Posterior cingulate gyrus (tissue), 11 donors: ENCODE measurements at regions not wholly inside any gene's neighbourhood (a gene's known extent, or its start where the extent isn't known, plus 50 kb on each side); places are given as distances from the start of the nearest gene placed in this dataset.

Source experiments
- DNase-seq, 10 donors: peaks; one replicate each; pipeline versions ENCODE4 v3.0.0 to v3.0.0-alpha.2; 2020 to 2021; ENCODE audit warnings: mixed read lengths in 3 of 10
- intact Hi-C: fragments of 100-400 bp; cut with DNase I; formaldehyde crosslinking; loops from one replicate; pipeline ENCODE4 v1.15.1; 2023

DNA sequence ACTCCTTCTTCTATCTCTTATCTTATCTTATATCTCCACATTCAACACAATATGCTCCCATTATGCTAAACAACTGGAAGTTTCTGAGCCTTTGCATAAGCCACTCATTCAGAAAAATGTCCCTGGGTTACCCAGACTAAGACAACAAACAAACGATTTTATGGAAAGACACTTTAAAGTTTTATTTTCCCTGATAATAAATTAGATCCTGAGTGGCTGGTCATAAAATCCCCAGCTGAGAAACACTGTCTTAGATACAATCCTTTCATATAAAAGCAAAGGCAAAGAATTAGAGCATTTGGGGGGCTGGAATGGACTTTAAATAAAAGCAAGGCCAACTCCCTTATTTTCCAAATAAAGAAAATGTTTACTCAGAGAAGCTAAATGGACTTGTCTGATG is 322.3 kb downstream of the GBE1 start:
- intact Hi-C loops: no loop called here
- no peak for DNase-seq

GRCh38 chr3:81437683-81438082 is 323.8 kb downstream of the GBE1 start:
- intact Hi-C loops: no loop called here
- no peak for DNase-seq

DNA sequence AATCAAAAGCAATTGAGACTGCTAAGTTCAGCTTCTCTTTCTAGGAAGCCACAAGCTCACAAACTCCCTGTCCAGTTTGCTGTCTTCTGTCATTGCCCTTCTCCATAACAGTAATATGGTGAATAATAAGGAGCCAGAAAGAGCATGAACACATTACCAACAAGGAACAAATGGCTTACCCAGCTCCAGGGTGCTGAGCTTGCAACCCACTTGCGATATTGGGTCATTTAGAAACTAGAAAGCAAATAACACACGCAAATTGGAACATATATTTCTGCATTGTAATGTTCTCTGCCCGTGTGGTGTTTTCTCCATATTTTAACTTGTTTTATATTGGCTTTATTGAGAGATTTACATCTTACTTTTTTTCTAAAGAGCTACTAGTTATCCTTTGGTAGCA is 325.3 kb downstream of the GBE1 start:
- DNase-seq: no peak

GRCh38 chr3:81435050-81435449 is 326.4 kb downstream of the GBE1 start:
- intact Hi-C loops: no loop called here
- no peak for DNase-seq

More for the DNA sequence above, 325.3 kb downstream of the GBE1 start:
- intact Hi-C loops: no loop called here

- intact Hi-C loops: no loop called here
- no peak for DNase-seq
Measured at GRCh38 chr3:81434161-81434560, 327.3 kb downstream of the GBE1 start.

GRCh38 chr3:81433675-81434074 is 327.8 kb downstream of the GBE1 start:
- intact Hi-C loops: no loop called here
- no peak for DNase-seq

DNA sequence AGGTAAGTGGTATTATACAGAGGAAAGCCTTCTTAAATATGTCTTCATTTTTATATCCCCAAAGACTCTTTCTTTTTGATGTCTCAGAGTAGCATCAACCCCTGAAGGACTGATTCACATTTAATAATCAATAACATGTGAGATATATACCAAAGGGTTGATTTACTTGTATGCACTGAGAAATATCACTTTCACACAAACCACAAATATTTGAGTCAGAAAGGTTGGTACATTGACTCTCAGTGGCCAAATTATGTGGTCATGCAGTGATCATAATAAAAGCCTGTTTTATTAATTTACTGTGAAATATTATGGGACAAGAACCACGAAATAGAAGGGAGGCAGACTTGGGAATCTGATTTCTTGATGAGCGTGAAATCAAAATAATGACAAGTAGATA is 329.0 kb downstream of the GBE1 start:
- no peak for DNase-seq
- intact Hi-C loops: no loop called here

DNA sequence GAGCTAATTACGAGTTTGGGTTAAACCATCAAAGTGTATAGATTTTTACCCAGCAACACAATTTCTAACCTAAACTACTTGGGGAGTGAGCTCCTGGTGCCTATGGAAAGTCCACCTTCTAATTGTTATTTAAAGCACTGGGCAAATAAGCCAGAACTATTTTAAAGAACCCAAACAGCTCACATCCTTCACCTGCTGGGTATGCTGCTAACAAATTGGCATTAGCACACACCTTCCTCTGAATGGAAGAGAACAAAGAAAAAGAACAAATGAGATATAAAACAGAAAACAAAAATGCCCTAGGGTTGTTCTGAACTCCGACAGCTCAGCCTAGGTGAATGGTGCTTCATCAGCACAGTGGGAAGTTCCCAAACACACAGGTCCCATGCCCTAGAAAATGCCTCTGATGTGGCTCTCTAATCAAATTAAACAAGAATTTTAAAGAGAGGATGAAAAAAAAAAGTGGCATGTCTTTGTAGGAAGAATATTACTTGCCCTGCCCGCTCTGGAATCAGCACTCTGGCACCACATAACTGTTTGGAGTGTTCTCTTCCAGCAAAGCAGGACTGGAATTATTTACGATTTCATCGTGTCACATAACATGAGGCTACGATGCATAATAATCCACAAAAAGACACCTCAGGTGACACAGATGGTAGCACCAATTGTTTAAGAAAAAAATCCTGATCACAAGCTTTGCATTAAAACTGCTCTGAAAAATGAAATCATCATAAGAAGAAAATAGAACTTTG is 334.4 kb downstream of the GBE1 start:
- no peak for DNase-seq
- intact Hi-C loops: no loop called here

DNA sequence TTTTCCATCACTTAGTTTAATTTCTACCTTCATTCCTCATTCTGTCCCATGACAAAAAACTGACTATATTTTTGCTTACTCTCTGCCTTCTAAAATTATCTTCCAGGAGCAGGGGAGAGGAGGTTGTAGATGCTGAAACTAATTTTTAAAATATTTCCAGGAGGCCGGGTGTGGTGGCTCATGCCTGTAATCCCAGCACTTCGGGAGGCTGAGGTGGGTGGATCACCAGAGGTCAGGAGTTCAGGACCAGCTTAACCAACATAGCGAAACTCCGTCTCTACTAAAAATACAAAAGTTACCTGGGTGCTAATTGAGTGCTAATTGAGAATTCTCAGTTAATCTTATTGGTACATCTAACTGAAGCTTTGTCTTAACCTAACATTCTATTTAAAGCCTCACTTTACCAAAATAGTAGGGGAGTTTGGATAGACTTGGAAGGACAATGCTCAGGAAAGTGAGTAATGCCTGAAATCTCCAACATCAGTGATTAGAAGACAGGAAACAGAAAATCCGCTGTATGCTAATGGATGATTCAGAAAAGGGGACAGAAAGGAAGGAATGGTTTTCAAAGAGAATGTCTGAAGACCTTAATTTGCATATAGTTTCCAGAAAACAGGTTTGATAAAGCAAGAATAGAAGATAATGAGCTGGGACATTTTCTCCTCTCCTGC is 336.1 kb downstream of the GBE1 start:
- no peak for DNase-seq
- intact Hi-C loops: no loop called here

GRCh38 chr3:81419228-81419627 is 342.2 kb downstream of the GBE1 start:
- intact Hi-C loops: no loop called here
- DNase-seq: no peak

DNA sequence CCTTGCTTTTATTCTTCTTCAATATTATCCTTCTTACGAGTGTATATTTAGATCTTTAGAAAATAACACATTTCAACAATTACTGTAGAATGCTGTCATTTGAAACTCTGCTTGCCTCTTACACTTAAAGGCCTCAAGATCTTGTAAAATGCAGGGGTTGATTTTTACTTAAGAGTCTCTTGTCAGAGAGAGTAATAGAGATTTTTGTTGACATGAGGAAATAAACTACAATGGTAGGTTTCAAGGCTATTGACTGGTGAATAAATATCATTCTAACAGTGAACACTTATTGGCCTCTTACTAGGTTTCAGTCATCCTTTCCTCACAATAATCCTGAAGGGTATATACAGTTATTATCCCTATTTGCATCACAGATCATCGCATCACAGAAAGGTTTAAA is 344.6 kb downstream of the GBE1 start:
- intact Hi-C loops: no loop called here
- DNase-seq: no peak

DNA sequence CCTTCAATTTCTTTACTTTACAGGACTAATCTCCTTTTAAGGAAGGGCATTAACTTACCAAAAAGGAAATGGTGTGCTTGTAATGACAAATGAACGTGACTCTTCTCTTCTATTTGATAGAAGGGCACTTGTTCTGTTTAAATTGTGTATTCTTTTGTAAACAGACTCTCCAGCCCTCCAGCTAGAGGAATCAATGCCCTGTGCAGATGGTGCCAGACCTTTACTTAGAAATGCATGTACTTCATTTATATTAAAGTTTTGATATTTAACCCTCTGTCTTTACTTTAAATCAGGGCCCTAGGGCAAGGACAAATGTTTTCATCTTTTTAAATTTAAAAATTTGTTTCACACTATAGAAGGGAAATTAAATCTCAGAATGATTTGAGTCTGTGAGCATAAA is 355.1 kb downstream of the GBE1 start:
- no peak for DNase-seq
- intact Hi-C loops: no loop called here

GRCh38 chr3:81395739-81396513 is 365.5 kb downstream of the GBE1 start:
- peak in 2 of 10 donors; percentile 63 to 64 for DNase-seq
- intact Hi-C loops: no loop called here

DNA sequence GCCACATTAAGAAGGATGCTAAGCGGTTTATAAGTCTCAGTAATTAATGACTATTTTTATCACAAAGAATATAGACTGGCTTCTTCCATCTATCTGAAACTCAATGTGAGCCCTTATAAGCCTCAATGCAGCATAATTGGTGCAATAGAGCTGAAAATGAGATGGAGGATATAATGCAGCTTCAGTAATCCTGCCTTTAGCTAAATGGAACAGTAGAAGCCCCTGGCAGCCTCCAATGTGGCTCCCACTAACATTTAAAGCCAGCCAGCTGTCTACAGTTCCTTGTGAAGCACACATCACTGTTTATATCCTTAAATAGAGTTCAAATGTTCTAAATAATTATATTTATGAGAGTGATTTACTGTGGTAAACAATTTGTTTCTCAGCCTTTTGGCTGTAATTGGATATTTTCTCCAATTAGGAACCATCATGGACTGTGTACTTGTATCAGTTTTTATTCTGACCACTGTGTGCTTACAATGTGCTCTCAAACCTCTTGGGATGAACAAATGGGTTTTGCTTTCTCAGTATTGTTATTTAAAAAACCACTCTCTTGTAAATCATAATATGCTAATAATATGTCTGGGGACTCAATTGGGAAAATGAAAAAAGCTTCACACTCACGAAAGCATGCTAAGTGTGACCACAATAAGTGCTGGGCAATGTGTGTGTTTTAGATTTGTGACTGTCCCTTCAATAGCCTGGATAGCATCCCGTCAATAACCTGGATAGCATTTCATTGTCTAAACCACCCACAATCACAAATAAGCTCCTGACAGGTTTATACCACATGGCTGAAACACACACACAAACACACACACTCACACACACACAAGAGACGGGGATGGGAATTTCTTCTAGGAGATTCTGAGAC is 366.6 kb downstream of the GBE1 start:
- intact Hi-C loops: no loop called here
- DNase-seq: no peak

DNA sequence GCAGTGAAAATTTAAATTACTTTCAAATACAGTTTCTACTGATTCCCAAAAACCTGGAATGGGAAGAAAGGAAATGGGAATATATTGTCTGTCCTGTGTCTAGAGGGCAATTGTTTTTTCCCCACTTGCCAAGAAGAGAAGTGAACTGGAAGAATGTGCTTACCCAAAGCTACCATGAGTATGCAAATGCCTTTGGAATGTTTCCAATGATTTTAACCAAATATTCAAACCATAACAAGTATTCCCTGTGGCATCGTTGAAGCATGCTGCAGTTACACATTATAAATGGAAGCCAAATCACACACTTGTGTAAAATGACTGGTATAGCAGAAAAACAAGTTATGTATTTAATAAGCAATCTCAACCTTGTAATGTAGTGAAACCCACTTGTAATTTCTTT is 368.2 kb downstream of the GBE1 start:
- no peak for DNase-seq
- intact Hi-C loops: no loop called here

GRCh38 chr3:81390796-81391195 is 370.6 kb downstream of the GBE1 start:
- DNase-seq: no peak
- intact Hi-C loops: no loop called here

- intact Hi-C loops: no loop called here
- DNase-seq: no peak
Measured at GRCh38 chr3:81388191-81388590, 373.3 kb downstream of the GBE1 start.

DNA sequence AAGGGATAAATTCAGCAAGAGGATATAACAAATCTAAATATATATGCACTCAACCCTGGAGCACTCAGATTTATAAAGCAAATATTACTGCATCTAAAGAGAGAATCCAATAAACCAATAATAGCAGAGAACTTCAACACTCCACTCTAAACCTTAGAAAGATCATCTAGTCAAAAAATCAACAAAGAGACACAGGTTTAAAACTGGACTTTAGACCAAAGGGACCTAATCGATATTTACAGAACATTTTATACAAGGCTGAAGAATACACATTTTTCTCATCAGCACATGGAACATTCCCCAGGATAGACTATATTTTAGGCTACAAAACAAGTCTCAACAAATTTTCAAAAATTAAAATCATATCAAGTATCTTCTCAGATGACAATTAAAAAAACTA is 379.0 kb downstream of the GBE1 start:
- intact Hi-C loops: no loop called here
- DNase-seq: no peak

DNA sequence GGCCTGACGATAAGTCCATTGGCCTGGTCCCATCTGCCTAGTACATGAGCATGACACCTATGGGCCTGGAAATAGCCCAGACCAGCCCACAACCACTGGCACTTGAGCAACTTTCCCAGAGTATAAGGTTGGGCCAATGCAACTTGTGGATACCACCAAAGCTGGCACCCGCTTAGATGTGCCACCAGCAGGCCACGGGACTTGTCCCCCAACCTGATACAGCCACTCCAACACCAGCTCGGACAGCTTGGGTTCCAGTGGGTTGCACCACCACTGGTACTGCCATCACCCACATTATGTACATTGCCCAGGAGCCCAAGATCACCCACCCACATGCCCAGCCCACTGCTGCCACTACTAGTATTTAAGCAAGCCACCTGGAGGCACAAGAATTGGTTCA is 381.2 kb downstream of the GBE1 start:
- DNase-seq: peak in 1 of 10 donors; percentile 67
- intact Hi-C loops: no loop called here

DNA sequence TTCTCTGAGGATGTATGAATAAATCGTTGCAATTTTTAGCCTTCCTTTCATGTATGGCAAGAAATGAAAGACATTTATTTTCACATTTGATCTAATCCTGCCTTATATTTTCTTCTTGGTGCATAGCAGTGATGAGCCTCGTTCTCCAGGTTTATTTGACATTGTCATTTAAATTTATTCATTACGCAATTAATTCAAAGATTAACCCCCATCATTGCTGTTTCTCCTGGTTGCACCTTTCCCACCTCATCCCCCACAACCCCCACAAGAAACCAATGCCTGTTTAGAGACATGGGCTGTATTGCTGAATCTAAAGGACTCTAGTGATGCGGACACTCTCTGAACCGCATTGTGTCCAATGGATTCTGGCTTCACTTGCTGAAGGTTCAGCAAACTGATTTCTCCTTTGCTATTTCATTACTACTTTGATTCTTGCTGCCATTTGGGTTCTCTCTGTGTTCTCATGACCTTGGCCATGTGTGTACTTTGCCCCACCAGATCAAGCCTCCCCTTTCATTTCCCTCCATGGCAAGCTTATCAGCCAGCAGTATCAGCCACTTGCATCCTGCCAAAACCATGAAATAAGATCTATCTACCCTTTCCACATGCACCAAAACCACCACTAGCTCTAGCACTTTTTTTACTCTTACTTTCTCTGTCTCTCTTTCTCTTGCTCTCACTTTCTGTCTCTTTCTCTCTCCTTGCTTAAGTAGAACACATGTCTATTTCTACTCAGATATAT is 382.7 kb downstream of the GBE1 start:
- intact Hi-C loops: no loop called here
- no peak for DNase-seq
